ENCODE measurements at regions not wholly inside any gene's neighbourhood (a gene's known extent, or its start where the extent isn't known, plus 50 kb on each side); places are given as distances from the start of the nearest gene placed in this dataset.

GRCh38 chr12:98344046-98344930 is 171.1 kb upstream of the TMPO start:
- no peak for DNase-seq (ENCODE audit: low spot score)

GRCh38 chr12:98345308-98345876 is 170.0 kb upstream of the TMPO start:
- no peak for DNase-seq (ENCODE audit: low spot score)

- DNase-seq (ENCODE audit: low spot score) = no peak
Measured at GRCh38 chr12:98351089-98351488, 164.3 kb upstream of the TMPO start.

- no peak for DNase-seq (ENCODE audit: low spot score)
Measured at GRCh38 chr12:98351784-98352183, 163.6 kb upstream of the TMPO start.

GRCh38 chr12:98352218-98352811 is 163.1 kb upstream of the TMPO start:
- DNase-seq (ENCODE audit: low spot score) = no peak

- no peak for DNase-seq (ENCODE audit: low spot score)
Measured at GRCh38 chr12:98352835-98353234, 162.6 kb upstream of the TMPO start.

- DNase-seq (ENCODE audit: low spot score) = no peak
Measured at GRCh38 chr12:98354520-98355035, 160.8 kb upstream of the TMPO start.

- DNase-seq (ENCODE audit: low spot score) = no peak
Measured at GRCh38 chr12:98355322-98355721, 160.1 kb upstream of the TMPO start.

- DNase-seq (ENCODE audit: low spot score) = no peak
Measured at GRCh38 chr12:98355933-98356332, 159.5 kb upstream of the TMPO start.

- no peak for DNase-seq (ENCODE audit: low spot score)
Measured at GRCh38 chr12:98358144-98358543, 157.2 kb upstream of the TMPO start.

- DNase-seq (ENCODE audit: low spot score) = no peak
Measured at GRCh38 chr12:98359856-98360255, 155.5 kb upstream of the TMPO start.

- DNase-seq (ENCODE audit: low spot score) = no peak
Measured at GRCh38 chr12:98360401-98360800, 155.0 kb upstream of the TMPO start.

- no peak for DNase-seq (ENCODE audit: low spot score)
Measured at GRCh38 chr12:98369581-98369980, 145.8 kb upstream of the TMPO start.

- no peak for DNase-seq (ENCODE audit: low spot score)
Measured at GRCh38 chr12:98370976-98371375, 144.4 kb upstream of the TMPO start.

GRCh38 chr12:98371419-98371818 is 144.0 kb upstream of the TMPO start:
- no peak for DNase-seq (ENCODE audit: low spot score)

GRCh38 chr12:98372340-98373024 is 142.9 kb upstream of the TMPO start:
- DNase-seq (ENCODE audit: low spot score) = no peak

GRCh38 chr12:98373025-98373554 is 142.3 kb upstream of the TMPO start:
- peak; percentile 61 for DNase-seq (ENCODE audit: low spot score)

- no peak for DNase-seq (ENCODE audit: low spot score)
Measured at GRCh38 chr12:98374007-98374406, 141.4 kb upstream of the TMPO start.

GRCh38 chr12:98379106-98379505 is 136.3 kb upstream of the TMPO start:
- DNase-seq (ENCODE audit: low spot score) = no peak

- no peak for DNase-seq (ENCODE audit: low spot score)
Measured at GRCh38 chr12:98385641-98386040, 129.7 kb upstream of the TMPO start.

GRCh38 chr12:98387444-98387843 is 127.9 kb upstream of the TMPO start:
- DNase-seq (ENCODE audit: low spot score) = no peak

- DNase-seq (ENCODE audit: low spot score) = no peak
Measured at GRCh38 chr12:98388126-98388525, 127.3 kb upstream of the TMPO start.
